NT2/D1 (cell line): ENCODE measurements at regions not wholly inside any gene's neighbourhood (a gene's known extent, or its start where the extent isn't known, plus 50 kb on each side); places are given as distances from the start of the nearest gene placed in this dataset.
A peak's percentile ranks its signal among the peaks of the same experiment; 100 is the strongest.

Experiments
- DNase-seq: peaks from one replicate; pipeline ENCODE4 v3.0.0-alpha.2; 2011; ENCODE audit warnings: low read depth, low spot score
- H3K27me3 ChIP-seq: 2 replicates; pipeline ENCODE4 v1.6.0; 2011; ENCODE audit warnings: mild to moderate bottlenecking; ENCODE audit not compliant: insufficient read length, insufficient read depth
- H3K36me3 ChIP-seq: 2 replicates; pipeline ENCODE4 v1.6.1; 2011; ENCODE audit warnings: mild to moderate bottlenecking, low read length, mixed read lengths; ENCODE audit not compliant: insufficient read depth, insufficient read length
- H3K4me1 ChIP-seq: 2 replicates; pipeline ENCODE4 v1.5.1; 2011; ENCODE audit not compliant: insufficient read depth, insufficient read length
- H3K4me3 ChIP-seq: 2 replicates; pipeline ENCODE4 v1.5.1; 2011; ENCODE audit warnings: low read depth; ENCODE audit not compliant: insufficient read length
- H3K9ac ChIP-seq: 2 replicates; pipeline ENCODE4 v1.6.0; 2011; ENCODE audit warnings: low read depth; ENCODE audit not compliant: insufficient read length
- H3K9me3 ChIP-seq: 2 replicates; pipeline ENCODE4 v1.5.1; 2011; ENCODE audit warnings: mild to moderate bottlenecking, low read length; ENCODE audit not compliant: insufficient read depth
- SUZ12 ChIP-seq: IDR thresholded peaks from 2 replicates; pipeline ENCODE4 v1.6.1; 2011; ENCODE audit not compliant: insufficient read length, insufficient read depth; ENCODE audit errors: extremely low read depth
- YY1 ChIP-seq: IDR thresholded peaks from 2 replicates; pipeline ENCODE4 v1.6.1; 2011; ENCODE audit not compliant: insufficient read length, insufficient read depth
- ZNF274 ChIP-seq: IDR thresholded peaks from 2 replicates; pipeline ENCODE4 v1.6.1; 2011; ENCODE audit warnings: mild to moderate bottlenecking, low read depth, low read length

DNA sequence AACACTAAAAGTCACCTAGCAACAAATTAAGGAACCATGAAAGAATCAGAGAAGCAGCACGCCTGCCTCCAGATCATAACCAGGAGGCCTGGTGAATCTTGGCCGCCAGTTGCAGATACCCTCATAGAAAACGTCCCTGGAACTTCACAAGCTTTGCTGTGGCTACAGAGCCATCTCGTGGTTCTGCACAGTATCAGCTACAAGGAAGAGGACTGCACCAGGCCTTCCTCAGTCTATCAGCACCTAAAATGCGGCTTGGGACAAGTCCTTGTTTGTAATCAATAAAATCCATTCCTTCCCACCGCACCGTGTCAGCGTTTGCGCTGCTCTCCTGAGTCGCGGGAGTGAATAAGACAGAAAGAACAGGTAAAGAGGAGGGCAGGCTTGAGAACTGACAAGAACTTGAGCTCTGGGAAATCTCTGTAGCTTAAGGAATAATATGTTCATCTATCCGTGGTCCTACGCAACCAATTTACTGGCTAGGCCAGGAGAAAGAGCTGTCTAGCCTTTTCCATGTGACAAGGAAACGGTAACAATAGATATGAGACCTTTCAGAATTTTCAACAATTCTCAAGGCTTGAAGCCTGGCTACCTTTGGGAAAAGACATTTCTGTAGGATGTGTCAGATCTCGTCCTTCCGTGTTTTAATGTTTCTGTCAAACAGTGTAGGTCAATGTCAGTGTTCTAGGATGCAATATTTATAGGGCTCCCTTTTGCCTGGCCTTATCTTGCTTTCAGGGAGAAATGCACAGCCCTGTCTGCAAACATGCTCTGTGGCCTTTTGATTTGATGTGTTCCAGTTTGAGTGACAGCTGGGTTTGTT is 128.5 kb upstream of the RAB12 start:
- H3K4me1 ChIP-seq: peaks cover 3% of the 10 kb centered on the region
- no peaks in the 10 kb centered on the region for H3K36me3 ChIP-seq
- no peaks in the 10 kb centered on the region for H3K27me3 ChIP-seq
- no peaks in the 10 kb centered on the region for H3K9me3 ChIP-seq
- TF ChIP-seq SUZ12 (no peak), YY1 (no peak), ZNF274 (no peak)
- H3K9ac ChIP-seq: no peak overlapping the region
- no peak overlapping the region for H3K4me3 ChIP-seq
- DNase-seq: peak; percentile 42

DNA sequence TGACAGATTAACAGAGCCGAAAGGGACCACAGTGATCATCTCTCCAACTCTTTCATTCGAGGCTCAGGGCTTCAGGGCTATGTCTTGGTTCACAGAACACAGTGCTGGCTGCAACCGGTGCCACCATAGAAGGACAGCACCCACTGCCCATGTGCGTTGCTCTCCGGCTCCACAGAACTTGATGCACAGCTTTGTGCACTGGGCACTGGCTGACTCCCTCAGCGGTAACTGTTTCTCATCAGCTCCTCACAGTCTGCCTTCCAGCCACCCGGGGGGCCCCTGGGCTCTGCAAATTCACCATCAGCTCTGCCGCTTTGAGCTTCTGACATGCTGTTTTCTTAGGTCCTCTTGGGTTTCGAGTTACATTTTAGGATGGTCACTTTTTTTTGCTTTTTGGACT is 124.3 kb upstream of the RAB12 start:
- TF ChIP-seq ZNF274 (no peak), SUZ12 (no peak), YY1 (no peak)
- Histone ChIP-seq H3K9ac (no peak overlapping the region), H3K4me1 (no peaks in the 10 kb centered on the region), H3K4me3 (no peak overlapping the region), H3K36me3 (no peaks in the 10 kb centered on the region), H3K9me3 (peaks cover 5% of the 10 kb centered on the region; the same call in 1 of the 2 replicates), H3K27me3 (no peaks in the 10 kb centered on the region)
- no peak for DNase-seq

DNA sequence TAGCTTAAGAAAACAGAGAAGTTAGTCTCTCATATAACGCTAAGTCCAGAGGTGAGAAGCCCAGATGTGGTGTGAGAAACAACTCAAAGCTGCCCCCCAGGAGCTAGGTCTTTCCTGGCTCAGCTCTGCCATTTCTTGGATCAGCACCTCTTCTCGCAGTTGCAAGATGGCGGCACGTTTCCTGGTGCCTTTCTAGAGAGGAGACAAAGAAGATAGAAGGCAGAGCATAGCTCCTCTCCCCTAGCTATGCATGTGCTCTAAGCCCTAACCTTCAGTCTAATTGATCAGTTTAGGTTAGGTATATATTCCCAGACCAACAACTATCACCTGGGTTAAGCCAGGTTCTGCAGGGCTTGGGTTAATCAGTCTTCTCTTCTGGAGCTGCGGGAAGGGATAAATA is 119.5 kb upstream of the RAB12 start:
- no peak for DNase-seq
- Histone ChIP-seq H3K36me3 (no peaks in the 10 kb centered on the region), H3K27me3 (no peaks in the 10 kb centered on the region), H3K4me3 (no peak overlapping the region), H3K4me1 (no peaks in the 10 kb centered on the region), H3K9ac (no peak overlapping the region), H3K9me3 (peaks cover 9% of the 10 kb centered on the region; the same call in 1 of the 2 replicates)
- TF ChIP-seq YY1 (no peak), ZNF274 (no peak), SUZ12 (no peak)

DNA sequence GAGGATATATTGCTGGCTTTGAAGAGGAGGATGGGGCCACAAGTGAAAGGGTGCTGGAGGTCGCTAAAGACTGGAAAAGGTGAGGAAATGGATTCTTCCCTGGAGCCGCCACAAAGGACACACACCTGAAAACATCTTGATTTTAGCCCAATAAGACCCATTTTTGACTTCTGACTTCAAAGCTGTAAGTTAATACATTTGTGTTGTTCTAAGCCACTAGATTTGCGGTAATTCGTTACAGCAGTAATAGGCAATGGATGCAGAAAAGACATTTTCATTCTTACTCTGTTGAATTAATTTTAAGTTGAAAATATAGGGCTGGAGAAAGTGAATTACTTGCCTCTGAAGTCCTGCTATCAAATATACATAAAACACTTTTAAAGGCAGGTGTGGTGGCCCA is 117.7 kb upstream of the RAB12 start:
- TF ChIP-seq ZNF274: no peak
- no peak for TF ChIP-seq YY1
- TF ChIP-seq SUZ12: no peak
- no peaks in the 10 kb centered on the region for H3K27me3 ChIP-seq
- no peak overlapping the region for H3K4me3 ChIP-seq
- no peak for DNase-seq
- peaks cover 9% of the 10 kb centered on the region; the same call in 1 of the 2 replicates for H3K9me3 ChIP-seq
- no peaks in the 10 kb centered on the region for H3K4me1 ChIP-seq
- H3K9ac ChIP-seq: no peak overlapping the region
- no peaks in the 10 kb centered on the region for H3K36me3 ChIP-seq

DNA sequence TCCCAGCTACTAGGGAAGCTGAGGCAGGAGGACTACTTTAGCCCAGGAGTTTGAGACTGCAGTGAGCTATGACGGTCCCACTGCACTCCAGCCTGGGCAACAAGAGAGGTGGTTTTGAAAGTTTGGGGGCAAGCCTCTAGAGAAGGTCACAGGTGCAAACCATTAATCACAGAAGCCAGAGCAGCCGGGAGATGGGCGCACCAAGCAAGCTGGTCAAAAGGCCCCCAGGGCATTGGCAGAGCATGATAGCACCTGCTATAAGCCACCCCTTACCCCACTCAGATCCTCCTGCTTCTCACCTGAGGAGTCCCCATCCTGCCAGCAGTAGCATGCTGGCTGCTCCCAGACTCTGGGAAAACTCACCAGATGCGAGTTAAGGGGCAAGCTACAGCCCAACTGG is 116.1 kb upstream of the RAB12 start:
- Histone ChIP-seq H3K9ac (no peak overlapping the region), H3K4me1 (no peaks in the 10 kb centered on the region), H3K36me3 (no peaks in the 10 kb centered on the region), H3K4me3 (no peak overlapping the region), H3K27me3 (no peaks in the 10 kb centered on the region), H3K9me3 (peaks cover 9% of the 10 kb centered on the region; the same call in 1 of the 2 replicates)
- TF ChIP-seq YY1 (no peak), ZNF274 (no peak), SUZ12 (no peak)
- DNase-seq: no peak

DNA sequence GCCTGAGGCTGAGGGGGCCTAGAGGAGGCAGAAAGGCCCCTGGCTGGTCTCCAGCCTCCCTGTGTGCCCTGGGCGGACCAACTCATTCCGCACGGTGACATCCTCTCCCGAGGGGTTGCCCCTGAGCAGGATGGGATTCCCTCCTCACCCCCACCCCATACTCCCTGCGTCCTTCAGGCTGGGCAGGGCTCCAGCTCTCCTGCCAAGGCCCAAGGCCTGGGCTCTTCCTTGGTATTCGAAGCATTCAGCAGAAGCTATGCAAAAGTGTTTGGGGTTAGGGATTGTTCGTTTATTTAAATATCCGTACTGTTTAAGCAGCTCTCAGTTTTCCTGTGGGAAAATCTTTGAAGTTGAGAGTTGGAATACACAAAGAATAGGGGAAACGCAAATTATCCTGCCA is 113.1 kb upstream of the RAB12 start:
- DNase-seq: peak; percentile 11
- H3K9me3 ChIP-seq: no peaks in the 10 kb centered on the region

DNA sequence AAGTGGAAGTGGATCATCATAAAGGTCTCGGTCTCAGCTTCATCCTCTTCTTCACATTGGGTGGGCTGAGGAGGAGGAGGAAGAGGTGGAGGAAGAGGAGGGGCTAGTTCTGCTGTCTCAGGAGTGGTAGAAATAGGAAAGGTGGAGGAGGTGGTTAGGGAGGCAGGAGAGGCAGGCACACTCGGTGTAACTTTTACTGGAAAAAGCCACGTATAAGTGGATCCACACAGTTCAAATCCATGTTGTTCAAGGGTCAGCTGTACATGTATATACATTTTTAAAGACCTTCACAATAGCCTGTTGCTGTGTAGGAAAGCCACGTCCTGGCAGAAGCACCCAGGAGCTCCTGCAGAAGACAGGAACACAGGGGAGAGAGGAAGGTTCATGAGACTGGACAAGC is 110.3 kb upstream of the RAB12 start:
- no peak overlapping the region for H3K4me3 ChIP-seq
- no peaks in the 10 kb centered on the region for H3K9me3 ChIP-seq
- H3K27me3 ChIP-seq: no peaks in the 10 kb centered on the region
- TF ChIP-seq YY1: no peak
- TF ChIP-seq ZNF274: no peak
- TF ChIP-seq SUZ12: no peak
- no peak overlapping the region for H3K9ac ChIP-seq
- H3K4me1 ChIP-seq: peaks cover 3% of the 10 kb centered on the region
- no peak for DNase-seq
- no peaks in the 10 kb centered on the region for H3K36me3 ChIP-seq

More for the DNA sequence above, 113.1 kb upstream of the RAB12 start:
- no peak for TF ChIP-seq SUZ12
- no peak for TF ChIP-seq YY1
- TF ChIP-seq ZNF274: no peak
- Histone ChIP-seq H3K36me3 (no peaks in the 10 kb centered on the region), H3K4me3 (no peak overlapping the region), H3K27me3 (no peaks in the 10 kb centered on the region), H3K4me1 (peaks cover 3% of the 10 kb centered on the region), H3K9ac (no peak overlapping the region)
